DND-41 (cell line): ENCODE measurements at regions not wholly inside any gene's neighbourhood (a gene's known extent, or its start where the extent isn't known, plus 50 kb on each side); places are given as distances from the start of the nearest gene placed in this dataset.

Experiments
- ATAC-seq: fragments of 200-7000 bp; cut with Tn5 transposase; 3 replicates; pipeline ENCODE4 v1.9.1; 2021; ENCODE audit warnings: low read depth; ENCODE audit not compliant: insufficient read depth
- DNase-seq: peaks from one replicate; pipeline ENCODE4 v3.0.0-alpha.2; 2020
- H2AFZ ChIP-seq: 2 replicates; pipeline ENCODE4 v1.6.0; 2012; ENCODE audit warnings: low read depth, low read length
- H3K27ac ChIP-seq: 2 replicates; pipeline ENCODE4 v1.5.1; 2012; ENCODE audit warnings: low read length, inconsistent platforms
- H3K27me3 ChIP-seq: fragments of 200-600 bp; sonication (generic); 2 replicates; pipeline ENCODE4 v1.6.0; 2012; ENCODE audit warnings: low read length, mild to moderate bottlenecking, inconsistent platforms; ENCODE audit not compliant: insufficient read depth, poor library complexity
- H3K36me3 ChIP-seq: 2 replicates; pipeline ENCODE4 v1.5.1; 2012; ENCODE audit warnings: low read length, inconsistent platforms; ENCODE audit not compliant: insufficient read depth
- H3K4me1 ChIP-seq: 2 replicates; pipeline ENCODE4 v1.5.1; 2012; ENCODE audit warnings: mild to moderate bottlenecking, low read length; ENCODE audit not compliant: insufficient read depth
- H3K4me2 ChIP-seq: 2 replicates; pipeline ENCODE4 v1.6.0; 2012; ENCODE audit warnings: mild to moderate bottlenecking, moderate library complexity, low read length, inconsistent platforms; ENCODE audit not compliant: insufficient read depth
- H3K4me3 ChIP-seq, 2 experiments: fragments of 200-600 bp in 1 of 2; shearing (Covaris generic) in 1 of 2; 2 replicates each; pipeline ENCODE4 v1.5.1; 2012 to 2016; ENCODE audit warnings: inconsistent platforms in 2 of 2, low read length in 2 of 2, mild to moderate bottlenecking in 2 of 2, low read depth in 1 of 2, moderate library complexity in 1 of 2
- H3K79me2 ChIP-seq: 2 replicates; pipeline ENCODE4 v1.6.0; 2012; ENCODE audit warnings: low read length, inconsistent platforms; ENCODE audit not compliant: insufficient read depth
- H3K9ac ChIP-seq: 2 replicates; pipeline ENCODE4 v1.6.0; 2012; ENCODE audit warnings: low read depth, mild to moderate bottlenecking, inconsistent platforms, low read length, moderate library complexity
- H3K9me3 ChIP-seq: 2 replicates; pipeline ENCODE4 v1.5.1; 2012; ENCODE audit warnings: low read length, moderate library complexity, mild to moderate bottlenecking, inconsistent platforms; ENCODE audit not compliant: insufficient read depth, severe bottlenecking
- H4K20me1 ChIP-seq: 2 replicates; pipeline ENCODE4 v1.6.0; 2012; ENCODE audit warnings: low read length; ENCODE audit not compliant: insufficient read depth
- EZH2 ChIP-seq: IDR thresholded peaks from 3 replicates; pipeline ENCODE4 v1.6.1; 2012; ENCODE audit warnings: borderline replicate concordance, low read depth, mild to moderate bottlenecking, moderate library complexity, low read length, inconsistent platforms; ENCODE audit not compliant: severe bottlenecking
- TF ChIP-seq, protein P1 (sequence below): IDR thresholded peaks from 2 replicates; pipeline ENCODE4 v1.5.1; 2012; ENCODE audit warnings: borderline replicate concordance, low read length, moderate library complexity, mild to moderate bottlenecking; ENCODE audit not compliant: poor library complexity, severe bottlenecking; ENCODE audit errors: extremely low read depth

DNA sequence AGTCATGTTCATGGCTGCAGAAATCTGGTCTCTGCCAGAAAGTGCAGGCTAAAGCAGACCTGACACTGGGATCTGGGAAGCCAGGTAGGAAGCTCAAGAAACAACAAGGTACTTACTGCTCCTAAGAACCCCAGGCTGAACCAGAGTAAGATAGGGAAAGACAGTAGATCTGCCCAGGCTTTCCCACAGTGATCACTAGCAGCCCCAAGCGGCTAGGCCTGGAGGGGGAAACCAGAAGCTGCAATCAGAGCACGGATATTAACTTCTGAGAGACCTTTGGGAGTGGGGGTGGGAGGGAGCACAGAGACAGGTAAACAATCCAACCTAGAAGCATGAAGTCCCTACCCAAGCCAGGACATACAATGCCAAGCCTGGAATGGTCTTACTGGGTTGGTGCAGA, 135.2 kb upstream of the C11orf58 start:
- H3K27ac ChIP-seq: no peak overlapping the region
- no peaks in the 10 kb centered on the region for H3K9me3 ChIP-seq
- H3K4me1 ChIP-seq: no peaks in the 10 kb centered on the region
- ATAC-seq (no peak), DNase-seq (no peak)
- no peak overlapping the region for H3K4me3 ChIP-seq
- no peak overlapping the region for H2AFZ ChIP-seq
- TF ChIP-seq, protein P1, sequence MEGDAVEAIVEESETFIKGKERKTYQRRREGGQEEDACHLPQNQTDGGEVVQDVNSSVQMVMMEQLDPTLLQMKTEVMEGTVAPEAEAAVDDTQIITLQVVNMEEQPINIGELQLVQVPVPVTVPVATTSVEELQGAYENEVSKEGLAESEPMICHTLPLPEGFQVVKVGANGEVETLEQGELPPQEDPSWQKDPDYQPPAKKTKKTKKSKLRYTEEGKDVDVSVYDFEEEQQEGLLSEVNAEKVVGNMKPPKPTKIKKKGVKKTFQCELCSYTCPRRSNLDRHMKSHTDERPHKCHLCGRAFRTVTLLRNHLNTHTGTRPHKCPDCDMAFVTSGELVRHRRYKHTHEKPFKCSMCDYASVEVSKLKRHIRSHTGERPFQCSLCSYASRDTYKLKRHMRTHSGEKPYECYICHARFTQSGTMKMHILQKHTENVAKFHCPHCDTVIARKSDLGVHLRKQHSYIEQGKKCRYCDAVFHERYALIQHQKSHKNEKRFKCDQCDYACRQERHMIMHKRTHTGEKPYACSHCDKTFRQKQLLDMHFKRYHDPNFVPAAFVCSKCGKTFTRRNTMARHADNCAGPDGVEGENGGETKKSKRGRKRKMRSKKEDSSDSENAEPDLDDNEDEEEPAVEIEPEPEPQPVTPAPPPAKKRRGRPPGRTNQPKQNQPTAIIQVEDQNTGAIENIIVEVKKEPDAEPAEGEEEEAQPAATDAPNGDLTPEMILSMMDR: no peak
- TF ChIP-seq EZH2: no peak
- H3K79me2 ChIP-seq: no peaks in the 10 kb centered on the region
- no peaks in the 10 kb centered on the region for H3K27me3 ChIP-seq
- H4K20me1 ChIP-seq: no peaks in the 10 kb centered on the region
- H3K9ac ChIP-seq: no peak overlapping the region
- no peak overlapping the region for H3K4me2 ChIP-seq
- H3K36me3 ChIP-seq: no peaks in the 10 kb centered on the region

- DNase-seq: no peak
- no peaks in the 10 kb centered on the region for H3K9me3 ChIP-seq
- no peak overlapping the region for H3K4me2 ChIP-seq
- no peaks in the 10 kb centered on the region for H3K36me3 ChIP-seq
- no peak for TF ChIP-seq EZH2
- TF ChIP-seq, protein P1: no peak
- no peaks in the 10 kb centered on the region for H3K79me2 ChIP-seq
- H3K4me1 ChIP-seq: no peaks in the 10 kb centered on the region
- H3K27ac ChIP-seq: no peak overlapping the region
- no peak for ATAC-seq
- H2AFZ ChIP-seq: no peak overlapping the region
- H4K20me1 ChIP-seq: no peaks in the 10 kb centered on the region
- H3K9ac ChIP-seq: no peak overlapping the region
- no peak overlapping the region for H3K4me3 ChIP-seq
- H3K27me3 ChIP-seq: peaks cover 7% of the 10 kb centered on the region
Measured at GRCh38 chr11:16598906-16599305, 139.5 kb upstream of the C11orf58 start.

- ATAC-seq (no peak), DNase-seq (no peak)
- H3K27ac ChIP-seq: no peak overlapping the region
- H3K9me3 ChIP-seq: no peaks in the 10 kb centered on the region
- H3K4me3 ChIP-seq: no peak overlapping the region
- H3K36me3 ChIP-seq: no peaks in the 10 kb centered on the region
- H3K79me2 ChIP-seq: no peaks in the 10 kb centered on the region
- H3K4me2 ChIP-seq: no peak overlapping the region
- H4K20me1 ChIP-seq: no peaks in the 10 kb centered on the region
- TF ChIP-seq EZH2: no peak
- TF ChIP-seq, protein P1: no peak
- no peak overlapping the region for H2AFZ ChIP-seq
- H3K27me3 ChIP-seq: peaks cover 7% of the 10 kb centered on the region
- no peak overlapping the region for H3K9ac ChIP-seq
- H3K4me1 ChIP-seq: no peaks in the 10 kb centered on the region
Measured at GRCh38 chr11:16598032-16598431, 140.4 kb upstream of the C11orf58 start.

- ATAC-seq (no peak), DNase-seq (no peak)
- no peak overlapping the region for H3K4me2 ChIP-seq
- TF ChIP-seq, protein P1: no peak
- no peak for TF ChIP-seq EZH2
- H3K4me3 ChIP-seq: no peak overlapping the region
- H3K27ac ChIP-seq: no peak overlapping the region
- H3K9me3 ChIP-seq: no peaks in the 10 kb centered on the region
- H3K27me3 ChIP-seq: peaks cover 7% of the 10 kb centered on the region
- no peaks in the 10 kb centered on the region for H3K4me1 ChIP-seq
- no peak overlapping the region for H2AFZ ChIP-seq
- no peaks in the 10 kb centered on the region for H3K36me3 ChIP-seq
- no peak overlapping the region for H3K9ac ChIP-seq
- H3K79me2 ChIP-seq: no peaks in the 10 kb centered on the region
- H4K20me1 ChIP-seq: no peaks in the 10 kb centered on the region
Measured at GRCh38 chr11:16596231-16596630, 142.2 kb upstream of the C11orf58 start.
